Suprapubic skin (tissue), 4 donors: ENCODE measurements at regions not wholly inside any gene's neighbourhood (a gene's known extent, or its start where the extent isn't known, plus 50 kb on each side); places are given as distances from the start of the nearest gene placed in this dataset.

Source experiments
- DNase-seq, 2 donors: peaks; one replicate each; pipeline ENCODE4 v3.0.0-alpha.2; 2019; ENCODE audit warnings: low spot score in 2 of 2
- H3K27ac ChIP-seq: fragments of 200-600 bp; sonication (generic); one replicate; pipeline ENCODE4 v1.5.1; 2019
- H3K27me3 ChIP-seq: fragments of 200-600 bp; sonication (generic); one replicate; pipeline ENCODE4 v1.5.1; 2019
- H3K36me3 ChIP-seq: fragments of 200-600 bp; sonication (generic); one replicate; pipeline ENCODE4 v1.5.1; 2019
- H3K4me1 ChIP-seq: fragments of 200-600 bp; sonication (generic); one replicate; pipeline ENCODE4 v1.5.1; 2019
- H3K4me3 ChIP-seq: fragments of 200-600 bp; sonication (generic); one replicate; pipeline ENCODE4 v1.5.1; 2019; ENCODE audit warnings: mild to moderate bottlenecking
- H3K9me3 ChIP-seq: fragments of 200-600 bp; sonication (generic); one replicate; pipeline ENCODE4 v1.5.1; 2019
- EP300 ChIP-seq: sonication (generic); formaldehyde crosslinking; IDR thresholded peaks from one replicate; pipeline ENCODE4 v1.6.1; 2017; ENCODE audit warnings: antibody characterized with exemption
- POLR2A ChIP-seq, 2 donors: fragments of 450-650 bp; IDR thresholded peaks; one replicate each; pipeline ENCODE4 v1.6.1; 2017; ENCODE audit warnings: antibody characterized with exemption in 2 of 2, mild to moderate bottlenecking in 2 of 2, moderate library complexity in 2 of 2
- POLR2AphosphoS5 ChIP-seq, 3 donors: sonication (generic); formaldehyde crosslinking; IDR thresholded peaks; one replicate each; pipeline ENCODE4 v1.6.1; 2017; ENCODE audit warnings: antibody characterized with exemption in 3 of 3
- WGBS: methylation state at CpG from one replicate; pipeline ENCODE4 v1.1.5; 2018; 5-methylcytosine and 5-hydroxymethylcytosine counted together
- TF ChIP-seq, protein P1 (sequence below), 2 donors: fragments of 200-600 bp in 1 of 2; fragments of 450-650 bp in 1 of 2; sonication (generic) in 1 of 2; IDR thresholded peaks; one replicate each; pipeline ENCODE4 v1.5.1; 2016 to 2019; ENCODE audit warnings: antibody characterized with exemption in 2 of 2, mild to moderate bottlenecking in 1 of 2, moderate library complexity in 1 of 2

DNA sequence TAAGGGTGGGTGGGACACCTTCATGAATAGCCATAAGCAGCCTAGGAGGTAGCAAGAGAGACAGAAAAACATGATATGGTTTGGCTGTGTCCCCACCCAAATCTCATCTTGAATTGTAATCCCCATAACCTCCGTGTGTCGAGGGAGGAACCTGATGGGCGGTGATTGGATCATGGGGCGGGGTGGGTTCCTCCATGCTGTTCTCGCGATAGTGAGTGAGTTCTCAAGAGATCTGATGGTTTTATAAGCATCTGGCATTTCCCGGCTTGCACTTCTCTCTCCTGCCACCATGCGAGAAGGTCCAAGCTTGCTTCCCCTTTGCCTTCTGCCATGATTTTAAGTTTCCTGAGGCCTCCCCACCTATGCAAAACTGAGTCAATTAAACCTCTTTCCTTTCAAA is 259.1 kb upstream of the ERCC4 start:
- no peaks in the 10 kb centered on the region for H3K27me3 ChIP-seq
- 84% methylated on average over 8 of the region's 8 CpGs for WGBS
- no peaks in the 10 kb centered on the region for H3K9me3 ChIP-seq
- no peak overlapping the region for H3K4me3 ChIP-seq
- no peaks in the 10 kb centered on the region for H3K36me3 ChIP-seq
- no peak for TF ChIP-seq POLR2A (IDR thresholded peaks at IDR 0.05)
- TF ChIP-seq, protein P1, sequence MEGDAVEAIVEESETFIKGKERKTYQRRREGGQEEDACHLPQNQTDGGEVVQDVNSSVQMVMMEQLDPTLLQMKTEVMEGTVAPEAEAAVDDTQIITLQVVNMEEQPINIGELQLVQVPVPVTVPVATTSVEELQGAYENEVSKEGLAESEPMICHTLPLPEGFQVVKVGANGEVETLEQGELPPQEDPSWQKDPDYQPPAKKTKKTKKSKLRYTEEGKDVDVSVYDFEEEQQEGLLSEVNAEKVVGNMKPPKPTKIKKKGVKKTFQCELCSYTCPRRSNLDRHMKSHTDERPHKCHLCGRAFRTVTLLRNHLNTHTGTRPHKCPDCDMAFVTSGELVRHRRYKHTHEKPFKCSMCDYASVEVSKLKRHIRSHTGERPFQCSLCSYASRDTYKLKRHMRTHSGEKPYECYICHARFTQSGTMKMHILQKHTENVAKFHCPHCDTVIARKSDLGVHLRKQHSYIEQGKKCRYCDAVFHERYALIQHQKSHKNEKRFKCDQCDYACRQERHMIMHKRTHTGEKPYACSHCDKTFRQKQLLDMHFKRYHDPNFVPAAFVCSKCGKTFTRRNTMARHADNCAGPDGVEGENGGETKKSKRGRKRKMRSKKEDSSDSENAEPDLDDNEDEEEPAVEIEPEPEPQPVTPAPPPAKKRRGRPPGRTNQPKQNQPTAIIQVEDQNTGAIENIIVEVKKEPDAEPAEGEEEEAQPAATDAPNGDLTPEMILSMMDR (IDR thresholded peaks at IDR 0.05), result no peak
- TF ChIP-seq POLR2AphosphoS5 (IDR thresholded peaks at IDR 0.05), result no peak
- no peak for TF ChIP-seq EP300
- H3K27ac ChIP-seq, result no peak overlapping the region
- H3K4me1 ChIP-seq, result no peaks in the 10 kb centered on the region
- no peak for DNase-seq

DNA sequence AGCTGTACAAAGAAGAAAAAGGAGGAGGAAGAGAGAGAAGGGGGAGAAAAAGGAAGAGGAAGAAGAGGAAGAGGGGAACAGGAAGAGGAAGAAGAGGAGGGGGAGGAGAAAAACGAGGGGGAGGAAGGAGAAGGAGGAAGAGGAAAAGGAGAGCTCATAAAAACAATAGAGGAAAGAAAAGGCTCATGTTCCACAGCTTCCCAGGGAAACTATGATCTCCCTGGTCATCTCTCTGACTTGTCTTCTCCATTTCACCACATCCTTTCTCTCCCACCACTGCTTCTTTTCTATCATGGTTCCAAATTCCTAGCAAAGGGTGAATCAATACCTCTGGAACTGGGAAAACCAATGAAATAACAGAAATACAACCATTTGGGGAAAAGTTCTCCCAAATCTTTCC is 254.1 kb upstream of the ERCC4 start:
- H3K27ac ChIP-seq, result no peak overlapping the region
- H3K9me3 ChIP-seq, result no peaks in the 10 kb centered on the region
- H3K36me3 ChIP-seq, result no peaks in the 10 kb centered on the region
- no peaks in the 10 kb centered on the region for H3K4me1 ChIP-seq
- TF ChIP-seq POLR2A (IDR thresholded peaks at IDR 0.05) (no peak), EP300 (no peak), POLR2AphosphoS5 (IDR thresholded peaks at IDR 0.05) (no peak)
- TF ChIP-seq, protein P1 (IDR thresholded peaks at IDR 0.05), result no peak
- no peaks in the 10 kb centered on the region for H3K27me3 ChIP-seq
- no peak for DNase-seq
- WGBS, result 10% methylated on average over 1 of the region's 1 CpG
- no peak overlapping the region for H3K4me3 ChIP-seq

DNA sequence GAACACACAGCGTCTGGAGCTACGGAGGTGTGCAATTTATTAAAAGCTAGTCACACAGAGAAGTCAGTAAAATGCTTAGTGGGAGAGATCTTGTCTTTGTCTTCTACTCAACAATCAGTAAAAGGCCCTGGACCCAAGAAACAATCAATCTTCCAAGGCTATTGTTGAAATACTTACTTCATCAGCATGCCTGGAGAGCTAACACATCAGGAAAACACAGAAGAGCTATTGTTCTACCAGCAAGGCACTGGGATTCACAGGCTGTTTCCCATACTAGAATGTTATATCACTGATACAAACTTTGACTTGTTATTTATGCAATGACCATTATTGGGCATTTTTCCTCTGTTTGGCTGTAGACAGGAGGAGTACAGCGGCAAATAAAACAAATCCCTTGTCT is 247.8 kb upstream of the ERCC4 start:
- no peak for DNase-seq
- Histone ChIP-seq H3K27me3 (no peaks in the 10 kb centered on the region), H3K27ac (no peak overlapping the region), H3K4me1 (no peaks in the 10 kb centered on the region), H3K9me3 (no peaks in the 10 kb centered on the region), H3K4me3 (no peak overlapping the region), H3K36me3 (no peaks in the 10 kb centered on the region)
- 89% methylated on average over 3 of the region's 3 CpGs for whole genome bisulfite sequencing
- TF ChIP-seq, protein P1 (IDR thresholded peaks at IDR 0.05), result no peak
- no peak for TF ChIP-seq POLR2AphosphoS5 (IDR thresholded peaks at IDR 0.05)
- TF ChIP-seq EP300, result no peak
- no peak for TF ChIP-seq POLR2A (IDR thresholded peaks at IDR 0.05)

DNA sequence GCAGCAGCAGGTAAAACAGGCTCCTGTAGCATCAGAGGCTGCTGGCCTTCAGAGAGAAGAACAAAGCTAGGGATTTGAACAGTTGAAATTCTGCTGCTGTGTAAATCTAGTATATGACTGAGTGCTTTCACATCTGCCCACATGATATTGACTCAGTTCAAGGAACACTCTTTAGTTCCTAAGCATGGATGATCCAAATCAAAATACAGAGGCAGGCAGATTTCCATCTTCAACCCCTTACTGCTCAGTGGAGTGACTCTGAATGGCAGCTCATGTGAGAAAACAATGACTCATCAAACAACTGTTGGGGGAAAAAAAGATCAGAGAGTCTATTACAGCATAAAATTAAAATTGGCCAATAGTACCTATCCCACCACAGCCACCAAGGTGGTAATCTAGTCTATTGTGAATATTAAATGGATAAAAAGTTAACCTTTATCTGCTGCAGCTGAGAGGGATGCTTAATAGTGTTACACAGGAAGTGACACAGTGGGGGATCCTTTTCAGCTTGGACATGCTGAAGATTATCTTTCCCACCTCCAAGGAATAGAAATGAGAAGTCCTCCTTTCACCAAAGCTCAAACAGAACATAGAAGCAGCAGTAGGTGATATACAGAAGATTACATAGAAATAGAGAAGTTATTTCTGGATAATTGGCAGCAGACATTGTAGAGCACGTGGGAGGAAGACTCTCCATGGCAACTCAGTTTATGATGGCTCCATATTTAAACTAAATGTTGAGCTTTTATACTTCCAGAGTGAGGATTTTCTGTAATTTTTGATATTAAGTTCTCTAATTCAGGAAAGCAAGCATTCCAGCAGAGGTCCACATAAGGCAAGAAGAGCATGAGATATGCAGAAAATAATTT is 239.7 kb upstream of the ERCC4 start:
- WGBS, result 57% methylated on average over 1 of the region's 1 CpG
- H3K4me3 ChIP-seq, result no peak overlapping the region

More for the DNA sequence above, 239.7 kb upstream of the ERCC4 start:
- TF ChIP-seq EP300, result no peak
- TF ChIP-seq POLR2A (IDR thresholded peaks at IDR 0.05), result no peak
- no peak for TF ChIP-seq POLR2AphosphoS5 (IDR thresholded peaks at IDR 0.05)
- TF ChIP-seq, protein P1 (IDR thresholded peaks at IDR 0.05), result no peak
- H3K36me3 ChIP-seq, result no peaks in the 10 kb centered on the region
- no peaks in the 10 kb centered on the region for H3K9me3 ChIP-seq
- H3K27me3 ChIP-seq, result no peaks in the 10 kb centered on the region
- DNase-seq, result no peak
- H3K4me1 ChIP-seq, result no peaks in the 10 kb centered on the region
- no peak overlapping the region for H3K27ac ChIP-seq
